ENCODE measurements at regions not wholly inside any gene's neighbourhood (a gene's known extent, or its start where the extent isn't known, plus 50 kb on each side); places are given as distances from the start of the nearest gene placed in this dataset.

GRCh38 chr13:63408331-63409189 is 1992.9 kb upstream of the PCDH20 start:
- no peaks in the 10 kb centered on the region for H3K36me3 ChIP-seq
- intact Hi-C loops (cut with DNase I): no loop called here
- DNase-seq: no peak
- H3K4me3 ChIP-seq: no peak overlapping the region
- peaks cover 0 to 4% (median 0%) of the 10 kb centered on the region in 3 donors for H3K9me3 ChIP-seq
- no peaks in the 10 kb centered on the region for H3K4me1 ChIP-seq
- 38 to 40% methylated on average over 4 of the region's 4 CpGs for WGBS, 2 donors
- H3K27me3 ChIP-seq: no peaks in the 10 kb centered on the region
- no peak for TF ChIP-seq CTCF (IDR thresholded peaks at IDR 0.05)
- no peak for TF ChIP-seq POLR2A (IDR thresholded peaks at IDR 0.05)
- H3K27ac ChIP-seq: no peak overlapping the region

- no peak for DNase-seq
- no peaks in the 10 kb centered on the region for H3K36me3 ChIP-seq
- no peaks in the 10 kb centered on the region for H3K9me3 ChIP-seq
- TF ChIP-seq CTCF (IDR thresholded peaks at IDR 0.05) (no peak), POLR2A (IDR thresholded peaks at IDR 0.05) (no peak)
- no peak overlapping the region for H3K27ac ChIP-seq
- intact Hi-C loops (cut with DNase I): no loop called here
- no peaks in the 10 kb centered on the region for H3K27me3 ChIP-seq
- H3K4me1 ChIP-seq: no peaks in the 10 kb centered on the region
- H3K4me3 ChIP-seq: no peak overlapping the region
These were observed 1988.1 kb upstream of the PCDH20 start for GRCh38 chr13:63403733-63404132.

GRCh38 chr13:63396746-63397145 is 1981.1 kb upstream of the PCDH20 start:
- intact Hi-C loops (cut with DNase I): no loop called here
- no peak for TF ChIP-seq CTCF (IDR thresholded peaks at IDR 0.05)
- no peak for TF ChIP-seq POLR2A (IDR thresholded peaks at IDR 0.05)
- Histone ChIP-seq H3K4me1 (no peaks in the 10 kb centered on the region), H3K4me3 (no peak overlapping the region), H3K36me3 (no peaks in the 10 kb centered on the region), H3K27ac (no peak overlapping the region), H3K9me3 (peaks cover 0 to 4% (median 0%) of the 10 kb centered on the region in 3 donors), H3K27me3 (no peaks in the 10 kb centered on the region)
- DNase-seq: no peak
- WGBS, 2 donors: 61 to 83% methylated on average over 4 of the region's 9 CpGs

- TF ChIP-seq CTCF (IDR thresholded peaks at IDR 0.05) (no peak), POLR2A (IDR thresholded peaks at IDR 0.05) (no peak)
- H3K27ac ChIP-seq: no peak overlapping the region
These were observed 1977.5 kb upstream of the PCDH20 start for GRCh38 chr13:63393112-63393511.

GRCh38 chr13:63389756-63390155 is 1974.1 kb upstream of the PCDH20 start:
- Histone ChIP-seq H3K27me3 (no peaks in the 10 kb centered on the region), H3K27ac (no peak overlapping the region), H3K36me3 (no peaks in the 10 kb centered on the region), H3K9me3 (peaks cover 0 to 1% (median 0%) of the 10 kb centered on the region in 3 donors), H3K4me3 (no peak overlapping the region), H3K4me1 (no peaks in the 10 kb centered on the region)
- 57 to 100% methylated on average over 1 of the region's 1 CpG for WGBS, 2 donors
- intact Hi-C loops (cut with DNase I): no loop called here
- no peak for DNase-seq
- TF ChIP-seq POLR2A (IDR thresholded peaks at IDR 0.05) (no peak), CTCF (IDR thresholded peaks at IDR 0.05) (no peak)

More at GRCh38 chr13:63393112-63393511, 1977.5 kb upstream of the PCDH20 start:
- DNase-seq: no peak
- Histone ChIP-seq H3K4me1 (no peaks in the 10 kb centered on the region), H3K36me3 (no peaks in the 10 kb centered on the region), H3K4me3 (no peak overlapping the region), H3K9me3 (peaks cover 0 to 4% (median 0%) of the 10 kb centered on the region in 3 donors), H3K27me3 (no peaks in the 10 kb centered on the region)
- 68 to 78% methylated on average over 3 of the region's 3 CpGs for whole genome bisulfite sequencing, 2 donors
- intact Hi-C loops (cut with DNase I): no loop called here
